Activated T-cell treated with anti-CD3 and anti-CD28 coated beads, Interleukin-2, amount 50 U/mL, for 4 hours (primary cell): ENCODE measurements at regions not wholly inside any gene's neighbourhood (a gene's known extent, or its start where the extent isn't known, plus 50 kb on each side); places are given as distances from the start of the nearest gene placed in this dataset.

Experiments
- ATAC-seq, 2 donors: fragments of 200-7000 bp; cut with Tn5 transposase; one replicate each; pipeline ENCODE4 v1.10.0; 2021
- DNase-seq: peaks from one replicate; pipeline ENCODE4 v3.0.0-alpha.2; 2020
- H3K27me3 Mint-ChIP-seq: one replicate; pipeline ENCODE4 v1.8.0; 2021; ENCODE audit warnings: low read depth, mixed read lengths
- H3K36me3 Mint-ChIP-seq: one replicate; pipeline ENCODE4 v1.8.0; 2022; ENCODE audit warnings: mixed read lengths; ENCODE audit not compliant: insufficient read depth
- H3K4me1 Mint-ChIP-seq: one replicate; pipeline ENCODE4 v1.8.0; 2021; ENCODE audit warnings: low read depth, mixed read lengths
- H3K4me3 Mint-ChIP-seq: one replicate; pipeline ENCODE4 v1.8.0; 2021; ENCODE audit warnings: mild to moderate bottlenecking, moderate library complexity, mixed read lengths
- H3K9me3 Mint-ChIP-seq: one replicate; pipeline ENCODE4 v1.8.0; 2021; ENCODE audit warnings: mixed read lengths

DNA sequence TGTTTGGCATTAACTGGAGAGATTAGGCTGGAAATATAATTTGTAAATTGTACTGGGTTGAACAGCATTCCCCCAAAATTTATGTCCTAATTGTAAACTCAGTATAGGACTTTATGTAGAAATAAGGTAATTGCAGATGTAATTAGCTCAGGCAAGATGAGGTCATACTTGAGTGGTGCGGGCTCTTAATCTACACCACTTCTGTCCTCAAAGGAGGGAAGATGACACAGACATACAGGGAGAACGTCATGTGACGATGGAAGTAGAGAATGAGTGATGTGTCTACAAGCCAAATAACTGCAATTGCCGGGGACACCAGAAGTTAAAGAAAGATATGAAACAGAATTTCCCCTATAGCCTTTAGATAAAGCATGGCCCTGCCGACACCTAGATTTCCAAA lies 1501.1 kb upstream of the PIK3C3 start:
- H3K4me3 Mint-ChIP-seq: no peak overlapping the region
- H3K36me3 Mint-ChIP-seq: no peaks in the 10 kb centered on the region
- H3K9me3 Mint-ChIP-seq: peaks cover 16% of the 10 kb centered on the region
- no peaks in the 10 kb centered on the region for H3K27me3 Mint-ChIP-seq
- ATAC-seq (no peak), DNase-seq (no peak)
- H3K4me1 Mint-ChIP-seq: no peaks in the 10 kb centered on the region

DNA sequence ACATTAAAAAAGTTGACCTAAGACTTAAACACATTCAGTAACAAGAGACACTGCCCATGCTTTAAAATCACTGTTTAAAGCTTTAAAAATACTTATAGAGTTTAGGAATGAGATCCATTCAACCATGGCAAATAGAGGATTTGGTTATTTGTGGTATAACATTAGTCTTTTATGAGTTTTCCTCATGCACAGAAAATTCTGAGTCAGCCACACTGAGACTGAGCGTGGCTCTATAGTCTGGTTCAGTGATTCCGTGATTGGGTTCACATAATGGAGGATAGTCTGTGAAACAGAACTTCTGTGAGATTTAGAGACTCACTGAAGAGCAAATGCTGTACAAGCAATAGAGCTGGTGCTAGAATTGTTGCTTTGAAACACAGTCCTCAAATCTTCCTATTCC lies 1502.4 kb upstream of the PIK3C3 start:
- Mint-ChIP-seq H3K27me3 (no peaks in the 10 kb centered on the region), H3K4me1 (no peaks in the 10 kb centered on the region), H3K36me3 (no peaks in the 10 kb centered on the region), H3K4me3 (no peak overlapping the region), H3K9me3 (peaks cover 16% of the 10 kb centered on the region)
- ATAC-seq (no peak), DNase-seq (no peak)

DNA sequence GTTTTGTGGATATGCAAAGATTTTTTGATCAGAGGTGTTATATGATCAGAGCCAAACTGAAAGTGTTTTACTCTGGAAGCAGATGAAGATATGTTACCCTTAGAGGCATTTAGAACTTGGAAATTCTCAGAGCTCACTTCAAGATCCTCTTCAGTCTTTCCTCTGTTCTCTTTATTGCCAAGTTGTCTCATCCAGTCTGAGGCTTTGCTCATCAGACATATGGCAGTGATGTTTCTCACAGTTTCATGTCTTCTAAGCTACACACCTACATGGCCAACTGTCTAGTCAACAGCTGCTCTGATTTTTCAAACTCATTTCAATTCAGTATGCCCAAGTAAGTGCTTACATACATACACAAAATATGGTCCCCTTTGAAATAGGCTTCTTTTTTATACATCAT lies 1504.3 kb upstream of the PIK3C3 start:
- H3K36me3 Mint-ChIP-seq: no peaks in the 10 kb centered on the region
- no peak for ATAC-seq
- H3K9me3 Mint-ChIP-seq: peaks cover 12% of the 10 kb centered on the region
- DNase-seq: no peak
- H3K4me1 Mint-ChIP-seq: no peaks in the 10 kb centered on the region
- no peaks in the 10 kb centered on the region for H3K27me3 Mint-ChIP-seq
- no peak overlapping the region for H3K4me3 Mint-ChIP-seq

DNA sequence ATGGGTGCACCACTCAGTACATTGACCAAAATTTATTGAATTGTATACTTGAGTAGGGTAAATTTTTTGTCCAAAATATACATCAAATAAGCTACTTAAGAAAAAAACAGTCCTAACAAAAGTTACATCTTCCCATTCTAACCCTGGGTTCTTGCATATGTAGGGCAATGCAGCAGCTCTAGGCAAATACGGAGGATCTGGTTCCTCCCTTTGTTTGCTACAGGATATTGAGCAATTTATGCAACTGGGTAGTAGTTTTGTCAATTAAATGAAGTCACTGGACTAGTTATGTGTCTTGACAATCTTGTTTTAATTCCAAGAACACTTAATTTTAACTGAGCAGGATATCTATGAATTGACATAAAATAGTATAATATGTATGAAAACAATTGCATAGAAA lies 1507.2 kb upstream of the PIK3C3 start:
- H3K4me1 Mint-ChIP-seq: no peaks in the 10 kb centered on the region
- ATAC-seq (no peak), DNase-seq (no peak)
- no peaks in the 10 kb centered on the region for H3K27me3 Mint-ChIP-seq
- peaks cover 14% of the 10 kb centered on the region for H3K9me3 Mint-ChIP-seq
- no peak overlapping the region for H3K4me3 Mint-ChIP-seq
- no peaks in the 10 kb centered on the region for H3K36me3 Mint-ChIP-seq

DNA sequence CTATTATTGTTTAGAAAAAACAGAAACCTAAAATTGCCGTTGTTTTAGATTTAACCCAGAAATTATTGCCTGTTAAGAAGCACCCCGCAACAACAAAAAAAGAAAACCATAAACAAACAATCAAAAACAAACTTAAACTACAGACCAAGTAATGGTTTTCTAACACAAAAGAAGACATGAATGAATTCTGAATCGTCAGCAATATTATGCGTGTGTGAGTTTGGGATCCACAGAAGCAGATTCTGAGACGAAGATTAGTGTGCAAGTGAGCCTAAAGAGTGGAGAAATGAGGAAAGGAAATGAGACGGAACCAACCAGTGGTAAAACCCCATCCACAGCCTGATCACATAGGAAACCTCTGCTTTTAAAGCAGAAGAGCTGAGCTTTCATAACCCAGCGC lies 1514.9 kb upstream of the PIK3C3 start:
- Mint-ChIP-seq H3K9me3 (peaks cover 10% of the 10 kb centered on the region), H3K4me1 (no peaks in the 10 kb centered on the region), H3K4me3 (no peak overlapping the region), H3K27me3 (no peaks in the 10 kb centered on the region), H3K36me3 (no peaks in the 10 kb centered on the region)
- ATAC-seq (no peak), DNase-seq (no peak)

DNA sequence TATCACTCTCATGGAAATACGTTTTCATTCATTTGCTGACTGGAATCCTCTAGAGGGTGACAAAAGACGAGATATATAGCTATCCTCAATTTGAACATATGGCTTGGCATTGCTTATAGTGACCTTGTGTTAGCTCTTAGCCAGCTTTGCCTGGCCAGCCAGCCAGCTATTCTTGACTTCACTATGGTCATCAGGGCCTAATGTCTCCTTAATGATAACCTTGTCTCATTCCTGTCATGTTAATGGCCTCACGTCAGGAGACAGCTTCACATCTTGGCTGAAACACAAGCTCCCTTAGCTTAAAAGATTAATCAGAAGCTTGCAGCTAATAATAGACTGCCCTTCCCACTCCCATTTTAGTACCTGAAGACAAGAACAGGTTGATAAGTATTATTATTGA lies 1517.5 kb upstream of the PIK3C3 start:
- H3K27me3 Mint-ChIP-seq: no peaks in the 10 kb centered on the region
- no peak overlapping the region for H3K4me3 Mint-ChIP-seq
- no peaks in the 10 kb centered on the region for H3K9me3 Mint-ChIP-seq
- H3K4me1 Mint-ChIP-seq: no peaks in the 10 kb centered on the region
- no peaks in the 10 kb centered on the region for H3K36me3 Mint-ChIP-seq
- no peak for DNase-seq
- no peak for ATAC-seq

DNA sequence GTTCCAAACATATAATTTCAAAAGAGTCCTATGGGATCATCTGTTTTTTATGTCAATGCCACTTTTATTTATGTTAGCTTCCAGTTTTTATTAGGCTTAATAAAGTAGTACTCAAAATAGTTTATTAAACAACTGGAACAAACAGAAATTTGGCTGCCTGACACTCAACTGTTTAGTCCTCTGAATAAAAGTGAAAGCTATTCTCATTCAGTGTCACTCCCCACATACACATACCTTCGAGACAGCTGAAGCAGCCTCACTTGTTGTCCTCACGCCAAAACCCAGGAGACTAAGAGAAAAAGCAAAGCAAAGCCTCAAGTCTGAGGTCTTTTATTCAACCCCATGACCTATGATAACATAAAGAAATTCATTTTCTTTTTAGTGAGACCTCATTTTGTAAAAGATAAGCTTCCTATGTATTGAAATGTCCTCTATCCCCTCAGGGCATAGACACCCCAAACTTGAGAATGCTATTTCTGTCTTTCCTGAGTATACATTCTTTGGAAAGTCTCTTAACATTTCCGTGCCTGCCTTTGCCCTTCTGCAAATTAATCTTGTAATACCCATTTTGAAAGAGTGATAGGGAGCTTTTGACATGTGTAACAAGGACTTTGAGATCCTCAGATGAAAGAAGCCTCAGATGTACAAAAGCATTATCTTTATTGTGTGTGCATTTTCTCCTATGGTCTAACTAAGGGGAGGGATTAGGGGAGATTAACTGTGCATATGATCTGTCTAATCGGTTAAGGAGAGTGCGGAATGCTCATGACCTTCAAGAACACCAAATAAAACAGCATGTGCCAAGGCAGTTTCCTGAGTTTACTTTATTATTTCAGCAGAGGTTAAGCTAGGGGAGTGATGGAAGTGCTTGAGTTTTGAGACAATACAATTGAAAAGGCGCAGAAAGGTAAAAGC lies 1523.7 kb upstream of the PIK3C3 start:
- Mint-ChIP-seq H3K9me3 (peaks cover 7% of the 10 kb centered on the region), H3K27me3 (no peaks in the 10 kb centered on the region), H3K36me3 (no peaks in the 10 kb centered on the region), H3K4me3 (no peak overlapping the region), H3K4me1 (no peaks in the 10 kb centered on the region)
- no peak for DNase-seq
- no peak for ATAC-seq

DNA sequence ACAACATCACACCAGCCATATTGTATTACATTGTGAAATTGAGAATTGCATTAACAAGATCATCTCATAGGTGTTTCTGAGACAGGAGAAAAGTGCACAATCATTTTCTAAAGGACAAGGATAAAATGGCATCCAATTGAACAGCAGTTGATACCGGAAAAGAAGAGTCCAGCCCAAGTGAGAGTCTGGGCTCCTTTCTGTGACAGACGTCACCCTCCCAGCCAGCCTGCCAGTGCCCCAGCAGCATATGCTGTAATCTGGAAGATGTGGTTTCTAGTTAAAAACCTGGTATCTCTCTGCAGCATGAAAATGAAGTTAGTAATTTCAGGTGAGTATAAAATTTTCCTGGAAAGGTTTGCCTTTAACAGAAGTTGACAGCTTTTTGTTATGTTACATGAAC lies 1531.7 kb upstream of the PIK3C3 start:
- Mint-ChIP-seq H3K27me3 (no peaks in the 10 kb centered on the region), H3K4me3 (no peak overlapping the region), H3K36me3 (no peaks in the 10 kb centered on the region), H3K4me1 (no peaks in the 10 kb centered on the region), H3K9me3 (peaks cover 26% of the 10 kb centered on the region)
- no peak for ATAC-seq
- DNase-seq: no peak

DNA sequence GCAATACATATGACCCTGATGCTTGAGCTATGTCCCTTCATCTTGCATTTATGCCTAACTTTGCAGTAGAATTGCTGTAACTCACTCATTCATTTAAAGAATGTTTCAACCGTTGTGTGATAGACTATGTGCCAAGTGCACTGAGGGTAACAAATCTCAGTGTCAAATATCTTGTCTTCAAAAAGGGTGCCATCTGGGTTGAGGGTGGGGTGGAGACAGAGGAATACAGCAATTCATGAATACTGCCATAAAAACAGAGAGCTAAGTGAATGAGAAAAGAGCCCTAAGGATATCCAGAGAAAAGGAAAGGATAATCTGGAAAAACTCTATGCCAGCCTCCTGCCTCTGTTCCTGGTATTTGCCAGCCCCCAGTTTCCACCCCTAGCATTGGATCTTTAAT lies 1534.4 kb upstream of the PIK3C3 start:
- H3K4me3 Mint-ChIP-seq: no peak overlapping the region
- no peaks in the 10 kb centered on the region for H3K36me3 Mint-ChIP-seq
- DNase-seq: no peak
- no peaks in the 10 kb centered on the region for H3K4me1 Mint-ChIP-seq
- no peak for ATAC-seq
- no peaks in the 10 kb centered on the region for H3K27me3 Mint-ChIP-seq
- H3K9me3 Mint-ChIP-seq: peaks cover 25% of the 10 kb centered on the region

DNA sequence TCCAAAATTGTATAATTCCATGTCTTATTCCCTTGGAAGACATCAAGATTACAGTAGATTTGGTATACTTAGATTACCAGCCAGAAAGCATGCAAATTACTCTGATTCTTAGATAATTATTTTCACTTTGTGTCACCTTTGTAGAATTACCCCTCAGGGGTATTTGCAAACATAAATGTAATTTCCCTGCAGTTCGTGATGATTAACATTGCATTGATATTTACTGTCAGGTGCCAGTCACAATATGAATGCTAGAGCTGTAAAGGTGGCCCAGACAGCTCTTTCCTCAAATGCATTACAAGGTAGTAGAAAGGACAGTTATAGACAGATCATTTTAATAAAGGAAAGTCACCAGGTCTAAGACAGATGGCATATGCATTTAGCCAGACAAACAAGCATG lies 1537.5 kb upstream of the PIK3C3 start:
- DNase-seq: no peak
- no peak for ATAC-seq
- Mint-ChIP-seq H3K9me3 (peaks cover 24% of the 10 kb centered on the region), H3K4me1 (no peaks in the 10 kb centered on the region), H3K36me3 (no peaks in the 10 kb centered on the region), H3K4me3 (no peak overlapping the region), H3K27me3 (no peaks in the 10 kb centered on the region)

DNA sequence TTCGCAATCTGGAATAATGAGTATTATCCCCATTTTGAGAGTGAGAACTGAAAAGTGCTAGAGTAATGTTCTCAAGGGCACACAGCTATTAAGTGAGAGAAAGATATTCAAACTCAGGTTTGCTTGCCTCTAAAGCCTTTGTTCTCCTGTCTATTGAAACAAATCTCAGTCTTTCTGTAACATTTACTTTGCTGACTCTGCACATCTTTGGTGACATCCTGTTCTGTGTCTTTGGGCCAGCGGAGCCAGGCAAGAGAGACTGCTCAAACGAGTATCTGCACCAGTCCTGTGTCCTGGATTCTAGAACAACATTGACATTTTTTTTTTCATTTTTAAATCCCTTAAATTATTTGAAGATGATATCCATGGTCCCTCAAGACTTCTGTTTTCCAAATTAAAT lies 1539.2 kb upstream of the PIK3C3 start:
- DNase-seq: no peak
- peaks cover 20% of the 10 kb centered on the region for H3K9me3 Mint-ChIP-seq
- no peak overlapping the region for H3K4me3 Mint-ChIP-seq
- no peaks in the 10 kb centered on the region for H3K4me1 Mint-ChIP-seq
- ATAC-seq: no peak
- no peaks in the 10 kb centered on the region for H3K27me3 Mint-ChIP-seq
- no peaks in the 10 kb centered on the region for H3K36me3 Mint-ChIP-seq

DNA sequence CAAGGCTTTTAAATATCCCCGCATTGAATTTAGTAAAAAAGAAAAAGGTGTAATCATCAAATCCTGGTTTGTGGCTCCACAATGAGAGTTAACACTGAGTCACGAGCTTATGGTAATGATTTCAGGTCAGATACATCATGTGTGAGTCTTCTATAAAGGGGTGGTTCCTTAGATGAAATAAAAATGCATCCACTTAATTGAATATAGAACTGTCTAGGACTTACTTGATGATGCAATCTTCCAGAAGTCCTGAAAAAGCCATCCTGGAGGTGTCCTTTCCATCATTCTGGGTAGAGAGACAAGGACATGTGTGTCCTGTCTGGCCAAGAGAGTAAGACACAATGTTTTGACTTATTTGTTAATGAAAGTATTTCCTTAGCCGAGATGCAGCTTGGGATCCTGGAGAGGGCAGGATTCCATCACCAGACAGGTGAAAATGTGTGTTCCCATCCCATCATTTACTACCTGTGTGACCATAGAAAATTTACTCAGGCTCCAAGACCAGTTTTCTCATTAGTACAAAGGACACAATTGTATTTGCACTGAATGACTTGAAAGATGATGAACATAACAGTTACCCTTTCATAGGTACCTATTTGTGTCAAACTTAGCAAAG lies 1539.8 kb upstream of the PIK3C3 start:
- ATAC-seq (no peak), DNase-seq (no peak)
- Mint-ChIP-seq H3K4me1 (no peaks in the 10 kb centered on the region), H3K27me3 (no peaks in the 10 kb centered on the region), H3K36me3 (no peaks in the 10 kb centered on the region), H3K9me3 (peaks cover 20% of the 10 kb centered on the region), H3K4me3 (no peak overlapping the region)

DNA sequence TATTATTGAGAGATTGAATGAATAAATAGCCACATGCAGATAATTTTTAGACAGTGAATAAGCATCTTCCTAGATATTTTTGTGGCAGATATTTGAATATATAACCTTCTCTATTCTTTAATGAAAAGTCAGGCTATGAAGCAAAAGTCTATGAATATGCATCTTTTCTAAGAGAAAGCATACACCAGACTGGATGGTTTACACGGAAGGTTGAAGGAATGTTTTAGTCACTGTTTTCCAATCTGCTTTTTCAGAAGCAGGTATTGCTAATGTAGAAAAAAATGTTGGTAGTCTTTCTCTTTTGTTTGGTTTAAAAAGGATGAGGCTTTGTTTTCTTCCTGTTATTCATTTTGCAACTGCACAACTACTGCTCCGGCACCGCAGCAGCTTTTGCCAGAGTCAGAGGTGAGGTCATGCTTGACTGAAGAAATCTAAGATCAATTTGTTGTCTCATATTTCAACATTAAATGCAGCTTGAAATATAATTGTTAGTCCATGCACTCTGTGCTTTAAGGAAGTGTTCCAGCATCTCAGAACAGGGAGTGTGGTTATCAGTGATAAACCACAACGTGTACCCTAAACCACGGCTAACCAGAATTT lies 1540.8 kb upstream of the PIK3C3 start:
- DNase-seq: no peak
- Mint-ChIP-seq H3K4me1 (no peaks in the 10 kb centered on the region), H3K36me3 (no peaks in the 10 kb centered on the region), H3K4me3 (no peak overlapping the region), H3K9me3 (peaks cover 15% of the 10 kb centered on the region), H3K27me3 (no peaks in the 10 kb centered on the region)
- ATAC-seq: no peak

DNA sequence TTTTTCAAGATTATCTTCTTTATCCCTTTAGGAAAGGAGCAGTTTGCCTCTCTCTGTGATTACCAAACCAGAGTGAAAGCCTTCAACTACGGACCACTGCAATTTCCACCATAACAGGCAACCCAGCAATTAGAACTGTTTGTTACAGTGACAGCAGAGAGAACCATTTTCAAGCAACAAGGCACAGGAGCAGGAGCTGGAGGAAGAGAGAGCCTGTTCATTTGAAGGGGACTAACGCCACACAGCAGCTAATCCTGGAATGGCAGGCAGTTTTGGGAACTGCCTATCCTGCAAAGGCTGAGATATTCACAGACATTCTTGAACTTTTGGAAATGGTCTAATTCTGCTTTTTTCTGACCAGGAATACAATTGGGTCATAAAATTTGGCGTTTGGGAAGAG lies 1541.9 kb upstream of the PIK3C3 start:
- Mint-ChIP-seq H3K4me3 (no peak overlapping the region), H3K27me3 (no peaks in the 10 kb centered on the region)

DNA sequence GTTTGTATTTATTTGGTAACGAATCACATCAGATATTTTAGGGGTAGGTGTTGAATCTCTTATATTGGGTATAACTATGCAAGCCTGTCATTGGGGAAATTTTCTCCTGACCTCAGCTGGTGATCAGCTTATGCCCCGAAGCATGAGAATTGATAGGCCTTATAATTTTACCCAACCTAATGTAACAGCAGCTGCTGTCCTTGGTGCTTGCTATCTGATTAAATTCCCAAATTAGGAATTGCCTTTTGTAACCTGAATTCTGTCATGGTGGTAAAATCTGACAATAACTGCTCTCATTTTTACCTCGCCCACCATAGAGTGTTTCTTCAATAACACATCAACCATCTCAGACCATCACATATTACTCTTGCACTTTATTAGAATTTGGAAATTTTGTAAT lies 1542.6 kb upstream of the PIK3C3 start:
- Mint-ChIP-seq H3K36me3 (no peaks in the 10 kb centered on the region), H3K9me3 (peaks cover 14% of the 10 kb centered on the region)
- ATAC-seq: no peak

More for the DNA sequence above, 1541.9 kb upstream of the PIK3C3 start:
- DNase-seq (no peak), ATAC-seq (no peak)
- peaks cover 15% of the 10 kb centered on the region for H3K9me3 Mint-ChIP-seq
- H3K36me3 Mint-ChIP-seq: no peaks in the 10 kb centered on the region
- H3K4me1 Mint-ChIP-seq: no peaks in the 10 kb centered on the region

More for the DNA sequence above, 1542.6 kb upstream of the PIK3C3 start:
- Mint-ChIP-seq H3K4me3 (no peak overlapping the region), H3K4me1 (no peaks in the 10 kb centered on the region), H3K27me3 (no peaks in the 10 kb centered on the region)
- no peak for DNase-seq
